ENCODE measurements at regions not wholly inside any gene's neighbourhood (a gene's known extent, or its start where the extent isn't known, plus 50 kb on each side); places are given as distances from the start of the nearest gene placed in this dataset.

GRCh38 chr5:105617436-105618215 lies 2053.1 kb downstream of the EFNA5 start:
- no peak for DNase-seq

- DNase-seq, result peak; percentile 11
Measured at GRCh38 chr5:105616599-105616998, 2054.0 kb upstream of the NUDT12 start.

GRCh38 chr5:105602406-105602805 lies 2039.8 kb upstream of the NUDT12 start:
- peak; percentile 31 for DNase-seq

- no peak for DNase-seq
Measured at GRCh38 chr5:105593011-105593760, 2030.6 kb upstream of the NUDT12 start.

- DNase-seq, result no peak
Measured at GRCh38 chr5:105587963-105588662, 2025.5 kb upstream of the NUDT12 start.

GRCh38 chr5:105581988-105582690 lies 2019.5 kb upstream of the NUDT12 start:
- no peak for DNase-seq

- DNase-seq, result no peak
Measured at GRCh38 chr5:105573575-105573974, 2011.0 kb upstream of the NUDT12 start.

GRCh38 chr5:105565531-105565930 lies 2002.9 kb upstream of the NUDT12 start:
- DNase-seq, result no peak

GRCh38 chr5:105563842-105564241 lies 2001.3 kb upstream of the NUDT12 start:
- no peak for DNase-seq

- no peak for DNase-seq
Measured at GRCh38 chr5:105554568-105555169, 1992.1 kb upstream of the NUDT12 start.

- peak; percentile 5 for DNase-seq
Measured at GRCh38 chr5:105544300-105544699, 1981.7 kb upstream of the NUDT12 start.

GRCh38 chr5:105536675-105537074 lies 1974.1 kb upstream of the NUDT12 start:
- no peak for DNase-seq

- DNase-seq, result no peak
Measured at GRCh38 chr5:105530716-105531261, 1968.2 kb upstream of the NUDT12 start.

GRCh38 chr5:105529851-105530250 lies 1967.3 kb upstream of the NUDT12 start:
- no peak for DNase-seq

- DNase-seq, result no peak
Measured at GRCh38 chr5:105508519-105508918, 1945.9 kb upstream of the NUDT12 start.

- DNase-seq, result no peak
Measured at GRCh38 chr5:105506692-105507277, 1944.2 kb upstream of the NUDT12 start.

GRCh38 chr5:105503950-105504349 lies 1941.4 kb upstream of the NUDT12 start:
- DNase-seq, result no peak

- no peak for DNase-seq
Measured at GRCh38 chr5:105501315-105501714, 1938.7 kb upstream of the NUDT12 start.

- DNase-seq, result no peak
Measured at GRCh38 chr5:105475401-105475800, 1912.8 kb upstream of the NUDT12 start.

- no peak for DNase-seq
Measured at GRCh38 chr5:105462377-105462776, 1899.8 kb upstream of the NUDT12 start.

- no peak for DNase-seq
Measured at GRCh38 chr5:105460721-105461120, 1898.1 kb upstream of the NUDT12 start.
